T-helper 2 cell treated with Interferon-gamma antibody and Interleukin-4, amounts not matched to agents 5 μg/mL and 100 μg/mL, for 36 hours (primary cell): ENCODE measurements at regions not wholly inside any gene's neighbourhood (a gene's known extent, or its start where the extent isn't known, plus 50 kb on each side); places are given as distances from the start of the nearest gene placed in this dataset.

Source experiments
- DNase-seq: peaks from one replicate; pipeline ENCODE4 v3.0.0; 2021; ENCODE audit warnings: low spot score
- H3K27ac Mint-ChIP-seq: one replicate; pipeline ENCODE4 v1.8.0; 2021; ENCODE audit warnings: mild to moderate bottlenecking, mixed read lengths
- H3K27me3 Mint-ChIP-seq: one replicate; pipeline ENCODE4 v1.8.0; 2021; ENCODE audit warnings: low read depth, mixed read lengths
- H3K36me3 Mint-ChIP-seq: one replicate; pipeline ENCODE4 v1.8.0; 2021; ENCODE audit warnings: low read depth, mixed read lengths
- H3K4me1 Mint-ChIP-seq: one replicate; pipeline ENCODE4 v1.8.0; 2021; ENCODE audit warnings: low read depth, mixed read lengths
- H3K4me3 Mint-ChIP-seq: one replicate; pipeline ENCODE4 v1.8.0; 2022; ENCODE audit warnings: mild to moderate bottlenecking, moderate library complexity, mixed read lengths
- H3K9me3 Mint-ChIP-seq: one replicate; pipeline ENCODE4 v1.8.0; 2021; ENCODE audit warnings: mixed read lengths

DNA sequence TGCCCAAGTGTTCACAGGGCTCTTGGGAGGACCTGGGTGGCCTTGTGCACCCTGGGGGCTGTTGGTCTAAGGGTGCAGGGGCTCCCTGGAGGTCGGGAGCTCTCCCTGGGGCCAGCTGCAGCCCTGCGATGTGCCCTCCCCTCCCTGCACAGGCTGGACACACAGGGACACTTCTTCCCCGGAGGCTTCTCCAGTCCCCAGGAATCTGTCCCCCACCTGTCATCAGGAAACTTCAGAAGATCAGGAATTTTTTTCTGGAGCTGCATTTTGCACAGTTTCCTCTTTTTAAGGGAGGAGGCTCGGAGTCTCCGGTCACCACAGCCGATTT, 66.9 kb upstream of the BHLHE23 start:
- H3K4me3 Mint-ChIP-seq: no peak overlapping the region
- peaks cover 14% of the 10 kb centered on the region for H3K9me3 Mint-ChIP-seq
- no peaks in the 10 kb centered on the region for H3K4me1 Mint-ChIP-seq
- no peak for DNase-seq
- H3K27ac Mint-ChIP-seq: no peak overlapping the region
- H3K27me3 Mint-ChIP-seq: peaks cover 24% of the 10 kb centered on the region
- peaks cover 2% of the 10 kb centered on the region for H3K36me3 Mint-ChIP-seq

DNA sequence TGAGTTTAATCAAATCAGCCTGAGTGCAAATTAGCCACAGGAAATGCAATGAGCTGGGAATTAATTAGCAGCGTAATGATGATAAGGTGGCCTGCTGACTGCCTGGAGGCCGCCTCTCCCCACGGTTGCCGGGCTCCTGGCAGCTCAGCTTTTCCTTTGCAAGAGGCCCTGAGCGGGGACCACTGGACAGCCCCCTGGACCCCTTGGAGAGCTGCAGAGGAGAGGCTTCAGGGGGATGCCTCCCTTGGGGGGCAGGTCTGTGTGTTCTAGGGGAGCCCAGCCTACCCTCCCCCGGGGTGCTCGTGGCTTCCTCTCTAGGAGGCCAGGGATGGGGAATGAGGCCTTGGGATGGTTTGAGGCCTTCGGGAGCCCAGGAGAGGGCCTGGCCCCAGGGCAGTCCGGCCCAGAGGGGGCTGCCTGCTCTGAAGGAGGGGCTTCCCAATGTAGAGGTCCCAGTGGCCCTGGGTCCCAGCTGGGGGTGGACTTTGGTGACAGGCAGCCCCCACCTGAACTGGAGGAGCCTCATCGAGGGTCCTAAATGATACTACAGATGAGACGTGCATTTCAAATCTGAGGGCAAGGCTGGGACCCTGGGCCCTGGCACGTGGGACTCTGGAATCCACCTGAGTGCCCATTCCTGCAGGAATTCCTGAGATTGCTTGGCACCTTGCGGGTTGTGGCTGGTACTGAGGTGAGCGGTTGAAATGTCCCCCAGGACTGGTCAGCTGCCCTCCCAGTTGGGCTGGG, 66.4 kb upstream of the BHLHE23 start:
- DNase-seq: no peak
- H3K9me3 Mint-ChIP-seq: peaks cover 9% of the 10 kb centered on the region
- no peaks in the 10 kb centered on the region for H3K36me3 Mint-ChIP-seq
- H3K27me3 Mint-ChIP-seq: peaks cover 20% of the 10 kb centered on the region
- no peak overlapping the region for H3K27ac Mint-ChIP-seq
- no peaks in the 10 kb centered on the region for H3K4me1 Mint-ChIP-seq
- no peak overlapping the region for H3K4me3 Mint-ChIP-seq

DNA sequence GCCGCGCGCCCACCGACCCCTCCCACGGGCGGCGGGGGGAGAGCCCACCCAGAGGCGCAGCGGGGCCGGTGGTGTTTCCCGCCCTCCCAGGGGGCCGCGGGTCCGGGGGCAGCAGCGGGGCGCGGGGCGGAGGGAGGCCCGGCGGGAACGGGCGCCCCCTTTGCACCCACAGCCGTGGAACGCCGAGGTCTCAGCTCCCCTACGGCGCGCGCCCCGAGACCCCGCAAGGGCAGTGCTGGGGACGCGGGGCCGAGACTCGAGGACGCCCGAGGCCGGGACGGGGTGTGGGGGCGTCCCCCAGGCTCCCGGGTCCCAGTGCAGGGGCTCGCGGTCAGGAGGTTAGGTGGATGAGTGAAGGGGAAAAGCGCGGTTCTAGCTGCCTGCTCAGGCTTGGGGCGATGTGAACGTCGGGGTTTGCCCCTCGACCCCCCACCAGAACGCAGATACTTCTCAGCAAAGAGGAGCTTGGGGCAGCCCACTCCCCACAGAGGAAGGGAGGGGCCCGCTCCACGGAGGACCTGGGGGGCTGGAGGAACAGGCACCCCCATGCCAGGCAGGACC, 65.5 kb upstream of the BHLHE23 start:
- no peaks in the 10 kb centered on the region for H3K4me1 Mint-ChIP-seq
- H3K9me3 Mint-ChIP-seq: peaks cover 2% of the 10 kb centered on the region
- H3K27me3 Mint-ChIP-seq: peaks cover 20% of the 10 kb centered on the region
- no peak overlapping the region for H3K4me3 Mint-ChIP-seq
- no peaks in the 10 kb centered on the region for H3K36me3 Mint-ChIP-seq
- no peak for DNase-seq
- no peak overlapping the region for H3K27ac Mint-ChIP-seq

DNA sequence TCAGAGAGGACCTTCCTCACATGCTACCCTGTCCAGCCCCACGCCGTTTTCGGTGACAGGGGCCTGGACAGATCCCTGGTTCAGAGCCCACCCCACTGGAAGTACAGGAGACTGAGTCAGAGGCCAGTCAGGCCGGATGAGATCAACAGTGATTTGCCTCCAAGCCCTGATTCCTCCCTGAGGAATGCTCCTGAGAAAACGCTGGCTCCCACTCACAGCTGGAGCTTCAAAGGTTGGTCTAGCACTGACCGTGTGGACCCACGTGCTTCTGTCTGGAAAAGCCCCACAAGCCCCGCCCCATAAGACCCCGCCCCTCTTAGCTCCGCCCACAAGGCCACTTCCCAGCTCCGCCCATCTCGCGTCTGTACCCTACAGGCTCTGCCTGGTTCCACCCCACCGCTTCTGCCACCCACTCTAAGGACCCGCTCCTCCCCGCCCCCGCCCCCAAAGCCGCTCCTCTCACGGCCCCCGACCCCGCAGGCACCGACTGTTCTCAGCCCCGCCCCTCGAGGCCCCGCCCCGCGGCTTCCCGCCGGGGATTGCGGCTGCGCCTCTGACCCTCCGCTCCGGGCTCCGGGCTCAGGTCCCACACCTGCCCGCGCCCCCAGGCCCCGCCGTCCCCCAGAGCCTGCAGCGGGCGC, 64.9 kb upstream of the BHLHE23 start:
- Mint-ChIP-seq H3K4me1 (no peaks in the 10 kb centered on the region), H3K9me3 (no peaks in the 10 kb centered on the region), H3K27me3 (peaks cover 20% of the 10 kb centered on the region), H3K27ac (no peak overlapping the region), H3K4me3 (no peak overlapping the region), H3K36me3 (no peaks in the 10 kb centered on the region)
- DNase-seq: no peak

DNA sequence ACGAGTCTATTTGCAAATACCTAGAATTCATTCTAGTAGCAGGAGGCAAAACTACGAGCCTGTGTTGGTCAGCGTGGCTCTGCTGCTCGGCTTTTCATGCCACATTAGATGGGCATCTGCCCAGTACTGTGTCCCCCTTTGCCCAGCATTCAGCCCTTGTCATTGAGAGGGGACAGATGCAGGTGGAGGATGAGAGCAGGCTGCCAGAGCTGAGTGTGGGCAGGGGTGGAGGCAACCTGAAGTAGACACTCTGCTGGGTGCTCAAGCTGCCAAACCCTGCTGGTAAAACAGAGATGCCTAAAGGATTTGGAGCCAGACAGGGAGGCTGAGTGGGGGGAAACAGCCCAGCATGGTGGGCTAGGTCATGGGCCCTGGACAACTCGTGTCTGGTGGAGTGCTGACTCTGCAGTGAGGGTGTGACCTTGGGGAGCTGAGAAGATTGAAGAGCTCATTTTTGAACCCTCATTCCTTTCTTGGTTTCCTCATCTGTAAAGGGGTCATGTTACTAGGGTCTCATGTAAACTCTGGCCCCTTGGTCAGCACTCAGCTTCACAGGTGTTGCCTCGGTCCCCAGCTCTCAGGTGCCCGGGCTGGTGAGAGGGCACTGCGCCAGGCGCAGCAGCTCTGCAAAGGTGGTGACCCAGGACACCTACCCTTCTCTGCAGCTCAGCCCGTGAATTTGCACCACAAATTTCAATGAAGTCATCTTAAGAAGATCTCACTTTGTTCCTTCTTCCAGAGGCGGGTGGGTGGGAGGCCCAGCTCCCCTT, 64.2 kb upstream of the BHLHE23 start:
- Mint-ChIP-seq H3K9me3 (no peaks in the 10 kb centered on the region), H3K4me3 (no peak overlapping the region)

DNA sequence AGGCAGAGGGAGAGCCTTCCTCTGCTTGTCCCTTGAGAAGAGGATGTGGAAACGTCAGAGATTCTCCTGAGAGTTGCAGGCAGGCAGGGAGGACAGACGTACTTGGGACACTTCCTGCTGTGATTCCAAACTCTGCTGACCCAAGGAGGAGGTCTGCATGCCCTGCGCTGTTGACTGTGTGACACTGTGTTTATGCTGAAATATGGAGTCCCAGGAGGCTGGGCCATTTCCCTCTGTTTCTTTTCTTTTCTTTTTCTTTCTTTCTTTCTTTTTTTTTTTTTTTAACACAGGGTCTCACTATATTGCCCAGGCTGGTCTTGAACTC, 63.5 kb upstream of the BHLHE23 start:
- Mint-ChIP-seq H3K4me1 (no peaks in the 10 kb centered on the region), H3K4me3 (no peak overlapping the region), H3K36me3 (no peaks in the 10 kb centered on the region), H3K27ac (no peak overlapping the region), H3K27me3 (peaks cover 20% of the 10 kb centered on the region), H3K9me3 (no peaks in the 10 kb centered on the region)
- DNase-seq: no peak

More for the DNA sequence above, 64.2 kb upstream of the BHLHE23 start:
- DNase-seq: no peak
- Mint-ChIP-seq H3K4me1 (no peaks in the 10 kb centered on the region), H3K27ac (no peak overlapping the region), H3K36me3 (no peaks in the 10 kb centered on the region), H3K27me3 (peaks cover 20% of the 10 kb centered on the region)

DNA sequence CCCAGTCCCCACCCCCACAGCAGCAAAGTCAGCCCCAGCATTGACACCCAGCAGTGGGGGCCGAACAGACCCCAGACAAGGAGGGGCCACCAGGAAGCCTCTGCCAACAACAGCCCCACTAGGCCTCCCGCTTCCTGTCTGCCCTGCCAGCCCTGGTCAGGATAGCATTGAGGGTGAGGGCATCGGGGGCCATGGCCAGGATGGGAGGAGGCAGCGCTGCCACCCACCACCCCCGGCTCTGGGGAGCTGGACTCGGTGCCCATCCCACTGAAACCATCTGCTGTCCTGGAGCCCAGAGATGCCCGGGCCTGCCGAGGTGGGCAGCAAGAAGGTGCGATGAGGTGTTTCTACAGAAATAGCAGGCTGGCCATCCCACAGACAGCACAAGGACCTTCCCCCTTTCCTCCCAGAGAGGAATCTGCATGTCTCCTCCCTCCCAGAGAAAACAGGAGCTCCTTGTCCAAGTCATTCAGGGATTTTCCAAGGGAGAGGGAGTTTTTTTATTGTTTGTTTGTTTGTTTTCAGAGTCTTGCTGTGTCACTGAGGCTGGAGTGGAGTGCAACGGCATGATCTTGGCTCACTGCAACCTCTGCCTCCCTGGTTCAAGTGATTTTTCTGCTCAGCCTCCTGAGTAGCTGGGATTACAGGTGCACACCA, 62.1 kb upstream of the BHLHE23 start:
- H3K4me1 Mint-ChIP-seq: no peaks in the 10 kb centered on the region
- H3K9me3 Mint-ChIP-seq: no peaks in the 10 kb centered on the region
- H3K27ac Mint-ChIP-seq: no peak overlapping the region
- peaks cover 20% of the 10 kb centered on the region for H3K27me3 Mint-ChIP-seq
- no peaks in the 10 kb centered on the region for H3K36me3 Mint-ChIP-seq
- DNase-seq: no peak
- no peak overlapping the region for H3K4me3 Mint-ChIP-seq

DNA sequence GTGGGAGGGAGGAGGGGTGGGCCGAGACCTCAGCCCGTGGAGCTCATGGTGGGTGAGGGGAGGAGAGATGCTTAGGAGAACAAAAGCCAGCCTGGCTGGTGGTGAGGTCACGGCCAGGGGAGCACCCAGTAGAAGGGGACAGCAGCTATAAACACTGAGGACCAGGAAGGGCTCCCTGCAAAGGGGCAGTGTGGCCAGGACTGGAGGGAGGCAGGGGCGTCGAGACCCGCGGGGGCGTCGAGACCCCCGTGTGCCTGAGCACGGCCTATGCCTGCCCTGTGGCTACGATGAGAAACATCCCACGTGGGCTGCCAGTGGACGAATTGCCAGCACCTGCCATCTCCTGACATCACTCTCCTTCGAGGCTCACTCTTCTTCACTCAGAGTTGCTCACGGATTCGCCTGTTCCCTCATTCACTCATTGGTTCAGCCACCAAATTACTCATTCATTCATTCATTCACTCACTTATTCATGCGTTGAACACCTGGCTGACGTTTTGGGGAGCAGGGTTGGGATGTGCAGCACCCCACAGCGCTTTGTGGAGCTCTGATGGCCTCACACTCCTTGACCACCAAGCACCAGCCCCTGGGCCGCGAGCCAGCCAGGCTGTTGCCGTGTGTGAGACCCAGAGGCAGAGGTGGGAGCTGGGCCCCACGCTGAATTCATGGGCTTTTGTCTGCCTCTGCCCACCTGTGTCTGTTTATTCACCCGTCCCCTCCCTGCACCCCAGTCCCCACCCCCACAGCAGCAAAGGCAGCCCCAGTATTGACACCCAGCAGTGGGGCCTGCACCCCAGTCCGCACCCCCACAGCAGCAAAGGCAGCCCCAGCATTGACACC, 61.2 kb upstream of the BHLHE23 start:
- H3K4me1 Mint-ChIP-seq: no peaks in the 10 kb centered on the region
- peaks cover 18% of the 10 kb centered on the region for H3K27me3 Mint-ChIP-seq
- no peaks in the 10 kb centered on the region for H3K9me3 Mint-ChIP-seq
- H3K4me3 Mint-ChIP-seq: no peak overlapping the region
- H3K36me3 Mint-ChIP-seq: no peaks in the 10 kb centered on the region
- DNase-seq: no peak
- no peak overlapping the region for H3K27ac Mint-ChIP-seq

DNA sequence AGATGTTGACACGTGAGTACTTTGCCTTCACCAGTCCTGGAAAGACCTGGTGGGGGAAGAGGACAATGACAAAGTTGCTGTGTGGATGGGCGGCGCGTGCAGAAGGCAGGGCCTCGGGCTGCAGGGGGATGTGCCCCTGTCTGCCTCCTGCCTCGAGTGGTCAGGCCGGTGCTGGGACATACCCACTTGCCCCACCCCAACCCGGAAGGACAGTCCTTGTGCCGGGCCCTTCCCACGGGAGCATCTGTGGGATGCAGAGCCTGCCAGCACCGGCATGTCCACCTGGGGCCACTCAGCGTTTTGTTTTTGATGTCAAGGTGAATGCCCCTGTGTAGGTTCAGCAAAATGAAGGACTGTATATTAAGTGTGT, 60.5 kb upstream of the BHLHE23 start:
- no peak overlapping the region for H3K4me3 Mint-ChIP-seq
- H3K27me3 Mint-ChIP-seq: peaks cover 12% of the 10 kb centered on the region
- H3K4me1 Mint-ChIP-seq: no peaks in the 10 kb centered on the region
- H3K9me3 Mint-ChIP-seq: no peaks in the 10 kb centered on the region
- H3K27ac Mint-ChIP-seq: no peak overlapping the region
- no peaks in the 10 kb centered on the region for H3K36me3 Mint-ChIP-seq
- no peak for DNase-seq

DNA sequence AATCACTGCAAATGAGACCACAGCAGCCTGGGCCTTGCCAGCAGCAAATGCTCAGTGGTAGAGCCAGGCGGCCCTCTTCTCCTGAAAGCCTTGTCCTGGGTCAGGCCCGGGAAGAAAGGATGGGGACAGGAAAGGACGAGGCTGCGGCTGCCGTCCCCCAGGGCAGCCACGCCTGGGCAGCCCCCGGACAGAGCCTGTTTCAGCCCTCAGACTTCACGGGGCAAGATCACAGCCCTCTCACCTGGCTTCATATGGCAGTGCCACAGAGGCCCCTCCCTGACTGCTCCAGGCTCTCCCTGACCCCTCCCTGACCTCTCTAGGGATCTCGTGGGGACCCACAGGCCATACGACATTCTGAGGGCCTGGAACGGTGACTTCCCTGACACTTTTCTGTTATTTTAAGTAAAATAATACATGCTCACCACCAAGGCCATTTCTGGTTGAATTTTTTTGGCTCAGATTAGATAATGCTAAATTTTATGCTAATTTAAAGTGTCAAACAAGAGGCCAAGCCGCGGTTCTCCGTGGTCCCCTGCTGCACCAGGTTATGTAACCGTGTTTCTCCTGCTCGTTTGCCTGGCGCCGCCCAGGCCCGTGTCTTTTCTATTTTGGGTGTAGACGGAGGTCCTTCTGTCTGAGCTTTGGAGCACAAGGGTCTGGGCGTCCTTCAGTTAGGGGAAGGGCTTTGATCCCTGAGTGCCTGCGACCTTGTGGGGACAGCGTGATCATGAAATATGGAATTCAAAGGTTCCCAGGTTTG, 59.9 kb upstream of the BHLHE23 start:
- peaks cover 12% of the 10 kb centered on the region for H3K27me3 Mint-ChIP-seq
- no peak overlapping the region for H3K4me3 Mint-ChIP-seq

DNA sequence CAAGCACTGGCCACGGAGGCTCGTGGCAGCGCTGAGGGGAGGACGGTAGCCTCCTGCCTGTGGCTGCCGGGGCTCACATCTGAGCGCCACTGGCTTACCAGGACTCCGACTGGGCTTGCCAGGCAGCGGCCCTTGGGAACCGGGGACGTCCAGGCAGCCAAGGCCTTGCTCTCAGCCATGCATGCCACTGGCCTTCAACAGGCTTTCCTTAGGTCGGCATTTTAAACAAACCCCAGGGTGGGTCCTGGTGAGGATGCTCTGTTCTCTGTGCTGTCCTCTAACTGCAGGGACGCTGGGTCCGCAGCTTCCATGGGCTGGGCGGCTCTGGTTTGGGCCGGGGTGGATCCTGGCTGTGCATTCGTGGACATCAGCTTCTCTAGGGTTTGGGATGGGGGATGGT, 59.1 kb upstream of the BHLHE23 start:
- peaks cover 7% of the 10 kb centered on the region for H3K9me3 Mint-ChIP-seq
- no peak overlapping the region for H3K27ac Mint-ChIP-seq
- no peak for DNase-seq
- H3K36me3 Mint-ChIP-seq: no peaks in the 10 kb centered on the region
- H3K27me3 Mint-ChIP-seq: peaks cover 6% of the 10 kb centered on the region
- no peak overlapping the region for H3K4me3 Mint-ChIP-seq
- H3K4me1 Mint-ChIP-seq: no peaks in the 10 kb centered on the region

More for the DNA sequence above, 59.9 kb upstream of the BHLHE23 start:
- H3K4me1 Mint-ChIP-seq: no peaks in the 10 kb centered on the region
- no peaks in the 10 kb centered on the region for H3K9me3 Mint-ChIP-seq
- no peak for DNase-seq
- H3K36me3 Mint-ChIP-seq: no peaks in the 10 kb centered on the region
- no peak overlapping the region for H3K27ac Mint-ChIP-seq

DNA sequence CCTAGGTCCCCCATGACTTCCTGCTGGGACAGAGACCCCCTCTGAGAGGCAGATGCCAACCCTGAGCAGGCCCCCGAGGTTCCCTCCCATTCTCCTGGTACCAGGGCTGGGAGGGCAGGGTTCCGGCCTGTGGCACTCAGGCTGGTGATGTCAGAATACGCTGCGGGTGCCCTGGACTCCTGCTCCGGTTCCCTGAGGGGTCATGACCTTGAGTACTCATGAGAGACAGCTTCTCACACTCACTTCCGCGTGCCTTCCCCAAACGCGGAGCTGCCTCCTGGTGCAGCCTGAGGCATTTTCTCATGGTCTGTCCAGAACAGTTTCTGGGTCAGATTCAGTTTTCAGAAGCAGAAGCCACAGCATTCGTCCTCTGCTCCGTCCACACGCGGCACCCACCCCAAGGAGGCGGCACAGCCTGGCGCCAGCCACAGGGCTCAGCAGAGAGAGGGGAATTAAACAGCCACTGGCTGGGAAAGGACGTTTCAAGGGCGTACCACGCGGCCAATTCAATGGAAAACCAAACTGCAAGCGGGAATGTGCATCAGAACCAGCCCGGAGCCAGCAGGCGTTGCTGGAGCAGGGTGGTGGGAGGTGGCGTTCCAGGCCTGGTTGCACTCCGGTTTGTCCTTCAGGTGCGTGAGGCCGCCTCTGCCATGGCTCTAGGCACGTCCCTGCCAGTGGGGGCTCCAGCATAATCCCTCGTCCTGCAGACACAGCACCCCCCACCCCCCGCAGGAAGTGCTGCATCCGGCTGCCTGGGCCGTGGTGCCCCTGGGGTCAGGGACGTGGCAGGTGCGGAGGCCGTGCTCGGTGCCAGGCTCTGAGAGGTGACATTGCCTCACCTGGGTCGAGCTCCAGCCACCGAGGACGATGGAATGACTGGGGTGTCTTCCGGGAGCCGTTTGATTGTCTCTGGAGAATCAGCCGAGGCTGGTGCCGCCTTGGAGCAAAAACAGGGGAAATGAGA, 58.3 kb upstream of the BHLHE23 start:
- DNase-seq: no peak
- no peak overlapping the region for H3K27ac Mint-ChIP-seq
- no peaks in the 10 kb centered on the region for H3K36me3 Mint-ChIP-seq
- H3K4me3 Mint-ChIP-seq: no peak overlapping the region
- H3K27me3 Mint-ChIP-seq: no peaks in the 10 kb centered on the region
- peaks cover 7% of the 10 kb centered on the region for H3K9me3 Mint-ChIP-seq
- H3K4me1 Mint-ChIP-seq: no peaks in the 10 kb centered on the region
